ENCODE measurements at regions not wholly inside any gene's neighbourhood (a gene's known extent, or its start where the extent isn't known, plus 50 kb on each side); places are given as distances from the start of the nearest gene placed in this dataset.
A peak's percentile ranks its signal among the peaks of the same experiment; 100 is the strongest.

- no peak for TF ChIP-seq CTCF (conservative IDR thresholded peaks at IDR 0.05; ENCODE audit: low read depth, low read length)
- H3K4me3 ChIP-seq (ENCODE audit: low read length): no peak overlapping the region
Observed at GRCh38 chr13:106241974-106242953, 293.2 kb downstream of the EFNB2 start.

GRCh38 chr13:106238690-106239089 is 296.8 kb downstream of the EFNB2 start:
- no peak for TF ChIP-seq CTCF (conservative IDR thresholded peaks at IDR 0.05; ENCODE audit: low read depth, low read length)
- DNase-seq (ENCODE audit: low read depth): no peak
- no peak overlapping the region for H3K4me3 ChIP-seq (ENCODE audit: low read length)

More at GRCh38 chr13:106241974-106242953, 293.2 kb downstream of the EFNB2 start:
- DNase-seq (ENCODE audit: low read depth): no peak

GRCh38 chr13:106234636-106235035 is 300.8 kb downstream of the EFNB2 start:
- no peak overlapping the region for H3K4me3 ChIP-seq (ENCODE audit: low read length)
- DNase-seq (ENCODE audit: low read depth): peak; percentile 52
- no peak for TF ChIP-seq CTCF (conservative IDR thresholded peaks at IDR 0.05; ENCODE audit: low read depth, low read length)

GRCh38 chr13:106233134-106233735 is 302.2 kb downstream of the EFNB2 start:
- TF ChIP-seq CTCF (conservative IDR thresholded peaks at IDR 0.05; ENCODE audit: low read depth, low read length): no peak

GRCh38 chr13:106232681-106233080 is 302.8 kb downstream of the EFNB2 start:
- DNase-seq (ENCODE audit: low read depth): no peak
- TF ChIP-seq CTCF (conservative IDR thresholded peaks at IDR 0.05; ENCODE audit: low read depth, low read length): no peak
- H3K4me3 ChIP-seq (ENCODE audit: low read length): no peak overlapping the region

More at GRCh38 chr13:106233134-106233735, 302.2 kb downstream of the EFNB2 start:
- H3K4me3 ChIP-seq (ENCODE audit: low read length): no peak overlapping the region
- DNase-seq (ENCODE audit: low read depth): no peak

- no peak for TF ChIP-seq CTCF (conservative IDR thresholded peaks at IDR 0.05; ENCODE audit: low read depth, low read length)
- no peak overlapping the region for H3K4me3 ChIP-seq (ENCODE audit: low read length)
- no peak for DNase-seq (ENCODE audit: low read depth)
Observed at GRCh38 chr13:106230450-106230849, 305.0 kb downstream of the EFNB2 start.

Data from retinal pigment epithelial cell (primary cell).